NCI-H2196 treated with DMSO at 0.1 percent for 48 hours (cell line): ENCODE measurements at regions not wholly inside any gene's neighbourhood (a gene's known extent, or its start where the extent isn't known, plus 50 kb on each side); places are given as distances from the start of the nearest gene placed in this dataset.

Source experiments
- DNase-seq: peaks from one replicate; lab custom pipeline; 2025; ENCODE audit not compliant: unreplicated experiment; lab: John Stamatoyannopoulos, UW

DNA sequence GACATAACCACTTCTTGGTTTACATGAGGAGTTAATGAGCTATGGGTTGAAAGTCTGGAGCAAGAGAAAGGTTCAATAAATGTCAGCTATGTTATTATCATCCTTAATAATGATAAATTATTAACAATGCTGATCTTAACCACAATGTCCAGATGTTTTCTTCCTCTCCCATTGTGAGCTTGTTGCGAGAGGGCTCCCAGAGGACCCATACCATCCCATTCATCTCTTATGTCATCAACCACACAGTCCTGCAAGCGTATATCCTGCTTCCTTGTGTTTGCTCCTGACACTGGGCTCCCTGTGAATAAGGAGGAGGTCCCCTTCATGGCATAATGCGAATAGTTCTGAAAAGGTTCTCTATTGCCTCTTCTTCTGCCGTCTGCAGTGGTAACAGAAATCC, 266.8 kb downstream of the TLE3 start:
- DNase-seq = no peak

DNA sequence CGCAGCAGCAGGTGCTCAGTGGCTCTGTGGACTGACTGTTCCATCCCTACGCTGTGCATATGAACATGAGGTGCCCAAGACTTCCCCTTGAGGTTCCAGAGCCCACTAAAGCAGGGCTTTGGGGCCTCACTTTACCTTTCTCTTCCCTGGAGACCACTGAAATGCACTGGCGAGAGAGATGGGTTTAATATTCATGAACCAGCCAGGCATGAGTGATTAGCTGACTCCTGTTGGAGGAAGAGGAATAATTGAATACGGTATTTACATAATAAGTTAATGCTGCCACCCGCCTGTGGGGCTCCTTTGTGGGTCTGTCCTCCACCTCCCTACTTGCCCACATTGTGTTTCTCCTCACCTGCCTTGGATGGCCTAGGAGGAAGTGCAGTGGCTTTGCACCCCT, 263.4 kb downstream of the TLE3 start:
- DNase-seq = no peak

- no peak for DNase-seq
Observed at GRCh38 chr15:69834761-69835160, 263.0 kb downstream of the TLE3 start.

DNA sequence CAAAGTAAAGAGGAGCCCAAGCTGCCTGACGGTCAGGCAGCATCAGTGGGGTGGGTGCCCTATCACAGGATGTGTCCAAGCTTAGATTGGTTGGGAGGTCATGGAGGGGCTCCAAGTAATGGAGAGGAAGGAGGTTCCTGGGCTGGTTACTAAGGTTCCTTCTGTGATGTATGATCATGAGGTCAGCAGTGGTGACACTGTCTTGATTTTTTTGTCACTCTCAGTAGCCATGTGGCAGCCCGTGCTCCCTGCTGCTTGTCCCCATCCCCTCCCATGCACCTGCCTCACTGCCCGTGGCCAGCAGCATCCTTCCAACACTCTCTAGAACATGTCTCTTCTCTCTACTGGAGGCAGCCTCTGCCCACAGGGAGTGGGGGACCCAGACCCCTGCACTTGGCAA, 261.7 kb downstream of the TLE3 start:
- no peak for DNase-seq

DNA sequence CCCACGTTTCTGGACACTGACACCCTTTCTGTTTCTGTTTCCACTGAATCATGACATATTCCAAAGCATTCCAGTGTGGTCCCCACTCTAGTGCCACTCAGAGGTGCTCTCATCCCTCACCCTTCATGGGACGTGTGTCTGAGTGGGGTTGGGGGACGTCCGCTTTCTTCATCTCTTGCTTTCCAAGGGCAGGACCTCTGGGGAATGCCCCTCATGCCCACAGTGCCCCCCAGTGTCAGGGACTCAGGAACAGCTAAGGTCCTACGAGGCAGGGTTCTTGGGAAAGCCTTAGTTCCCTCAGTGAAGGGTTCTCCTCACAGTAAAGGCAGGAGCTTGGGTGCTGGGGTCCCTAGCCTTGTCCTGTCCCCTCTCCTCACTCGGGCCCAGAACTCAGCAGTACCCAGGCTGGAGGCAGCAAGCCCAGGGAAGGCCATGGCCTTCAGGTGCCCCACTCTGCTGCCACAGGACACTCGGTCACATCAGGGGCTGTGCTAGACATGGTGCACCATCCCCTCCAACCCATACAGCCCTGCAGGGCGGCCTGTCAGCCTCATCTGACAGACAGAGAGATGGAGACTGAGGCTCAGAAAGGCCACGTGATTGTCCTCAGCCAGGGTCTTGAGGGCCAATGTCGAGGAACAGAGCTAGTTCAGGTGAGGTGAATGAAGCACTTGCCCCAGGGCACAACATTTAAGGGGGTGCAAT, 261.0 kb downstream of the TLE3 start:
- no peak for DNase-seq

- DNase-seq = no peak
Observed at GRCh38 chr15:69838338-69838737, 259.4 kb downstream of the TLE3 start.

DNA sequence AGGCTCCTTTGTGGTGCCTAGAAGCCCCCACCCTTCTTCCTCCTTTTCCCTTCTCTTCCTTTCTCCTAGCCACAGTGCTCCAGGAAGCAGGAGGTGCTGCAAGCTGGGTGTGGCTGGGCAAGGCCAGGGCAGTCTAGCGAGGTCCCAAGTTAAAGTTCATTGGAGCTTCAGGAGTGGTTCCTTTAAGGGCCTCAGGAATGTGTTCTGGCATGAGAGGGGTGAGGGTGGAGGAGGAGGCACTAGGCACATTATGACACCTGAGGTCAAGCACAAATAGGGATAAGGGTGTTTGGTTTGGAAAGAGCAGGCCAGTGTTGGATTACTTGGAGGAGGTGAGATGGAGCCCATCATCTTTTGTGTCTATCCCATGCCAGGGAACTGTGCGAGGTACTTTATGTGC, 258.7 kb downstream of the TLE3 start:
- DNase-seq = no peak

DNA sequence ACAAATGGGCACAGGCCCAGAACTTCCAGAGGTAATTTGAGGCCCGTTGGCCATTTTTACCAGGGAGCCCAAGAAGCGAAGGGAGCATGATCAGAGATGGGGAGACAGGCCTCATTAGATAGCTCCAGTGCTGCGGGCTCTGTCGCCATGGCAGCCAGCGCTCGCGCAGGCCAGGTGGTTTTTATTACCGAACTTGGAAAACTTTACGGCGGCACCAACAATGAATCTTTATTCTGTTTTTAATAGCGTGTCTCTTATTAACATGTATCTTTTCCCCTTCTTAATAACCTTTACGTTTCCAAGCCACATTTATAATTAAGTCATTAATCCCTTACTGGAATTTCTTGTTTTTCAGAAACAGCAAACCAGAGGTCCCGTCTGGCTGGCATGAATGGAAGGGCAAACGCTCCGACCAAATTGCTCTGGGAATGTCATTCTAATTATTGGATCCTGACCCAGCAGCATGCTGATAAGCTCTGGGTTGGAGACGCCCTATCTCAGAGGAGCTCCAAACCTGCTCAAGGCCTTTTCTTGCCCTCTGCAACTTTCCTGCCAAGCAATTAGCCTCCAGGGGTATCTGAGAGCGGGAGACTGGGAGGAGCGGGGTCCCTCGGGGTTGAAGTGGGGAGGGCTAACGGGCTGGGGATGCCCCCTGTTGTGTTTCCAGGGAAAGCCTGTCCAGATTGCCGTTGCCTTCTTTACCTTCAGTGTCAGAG, 256.4 kb downstream of the TLE3 start:
- DNase-seq = no peak

DNA sequence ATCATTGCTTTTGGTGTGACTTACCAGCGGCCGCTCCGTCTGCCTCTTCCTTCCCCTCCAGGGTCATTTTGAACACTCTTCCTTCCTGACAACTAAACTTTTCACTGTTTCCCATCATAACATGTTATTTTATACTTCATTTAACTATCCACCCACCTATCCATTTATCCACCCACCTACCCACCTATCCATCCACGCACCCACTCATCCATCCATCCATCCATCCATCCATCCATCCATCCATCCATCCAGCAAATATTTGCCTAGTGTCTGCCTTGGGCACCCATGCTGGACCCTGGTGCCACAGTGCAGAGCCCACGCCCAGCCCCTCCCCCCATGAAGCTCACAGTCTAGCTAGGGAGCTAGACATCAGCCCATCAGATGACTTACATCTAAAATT, 254.9 kb downstream of the TLE3 start:
- DNase-seq = no peak

DNA sequence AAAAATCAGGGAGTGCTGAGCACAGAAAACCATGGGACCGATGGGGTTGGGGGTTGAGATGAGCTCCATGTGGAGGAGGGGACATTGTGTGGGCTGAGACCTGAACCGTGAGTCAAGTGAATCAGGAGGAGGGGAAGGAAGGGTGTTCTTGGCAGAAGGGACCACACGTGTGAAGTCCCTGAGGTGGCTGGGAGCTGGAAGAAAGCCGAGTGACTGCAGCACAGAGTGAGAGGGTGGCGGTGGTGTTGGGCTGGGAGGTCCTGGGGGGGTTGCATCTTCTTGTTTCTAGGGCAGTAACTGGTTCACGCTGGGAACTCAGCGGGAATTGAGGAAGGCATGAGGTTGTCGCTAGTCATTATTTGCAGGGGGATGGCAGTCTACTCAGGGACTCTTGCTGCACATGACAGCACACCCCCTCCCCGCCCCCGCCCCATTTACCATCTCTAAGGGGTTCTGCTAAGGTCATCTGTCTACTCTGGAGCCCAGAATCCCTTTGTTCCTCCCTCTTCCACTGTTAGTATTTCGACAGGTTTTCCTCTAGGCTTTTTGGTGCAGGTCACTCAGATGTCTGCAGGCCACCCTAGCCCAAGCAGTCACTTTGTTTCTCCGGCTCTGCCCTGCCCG, 254.3 kb downstream of the TLE3 start:
- no peak for DNase-seq

- no peak for DNase-seq
Observed at GRCh38 chr15:69843900-69844304, 253.8 kb downstream of the TLE3 start.

DNA sequence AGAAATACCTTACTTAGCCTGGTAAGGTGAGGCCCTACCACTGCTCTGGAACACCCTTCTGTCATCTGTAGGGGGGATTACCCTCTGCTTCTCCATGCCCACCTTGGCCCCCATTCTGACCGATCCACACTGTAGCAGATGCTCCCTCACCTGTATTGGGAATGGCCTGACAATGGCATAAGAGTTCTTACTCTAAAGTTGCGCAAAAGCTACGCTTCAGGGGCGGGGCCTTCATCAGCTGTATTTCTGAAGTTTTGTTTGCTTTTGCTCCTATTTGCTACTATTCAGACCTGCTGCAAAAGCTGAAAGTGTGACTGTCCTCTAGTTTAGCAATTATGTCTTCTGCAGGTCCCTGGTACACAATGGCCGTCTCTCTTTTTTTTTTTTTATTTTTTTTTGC, 252.6 kb downstream of the TLE3 start:
- no peak for DNase-seq

GRCh38 chr15:69847625-69848024, 250.1 kb downstream of the TLE3 start:
- no peak for DNase-seq

DNA sequence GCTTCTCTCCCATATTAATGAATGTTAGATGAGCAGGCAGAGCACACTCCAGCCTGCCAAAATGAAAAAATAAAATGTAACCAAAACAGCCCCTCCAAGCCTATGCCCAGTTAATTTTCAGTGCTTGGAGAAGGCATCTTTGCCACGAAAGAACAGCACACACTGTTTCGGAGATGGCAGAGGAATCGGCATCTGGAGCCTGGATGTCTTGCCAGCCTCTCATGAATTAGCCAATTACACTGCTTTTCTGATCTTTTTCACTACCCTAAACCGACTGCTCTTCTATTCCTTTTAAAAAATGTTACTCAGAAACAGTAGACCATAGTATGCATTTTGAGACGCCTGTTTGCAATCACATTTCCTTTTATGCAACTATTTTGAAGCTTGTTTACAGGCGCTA, 249.6 kb downstream of the TLE3 start:
- no peak for DNase-seq

DNA sequence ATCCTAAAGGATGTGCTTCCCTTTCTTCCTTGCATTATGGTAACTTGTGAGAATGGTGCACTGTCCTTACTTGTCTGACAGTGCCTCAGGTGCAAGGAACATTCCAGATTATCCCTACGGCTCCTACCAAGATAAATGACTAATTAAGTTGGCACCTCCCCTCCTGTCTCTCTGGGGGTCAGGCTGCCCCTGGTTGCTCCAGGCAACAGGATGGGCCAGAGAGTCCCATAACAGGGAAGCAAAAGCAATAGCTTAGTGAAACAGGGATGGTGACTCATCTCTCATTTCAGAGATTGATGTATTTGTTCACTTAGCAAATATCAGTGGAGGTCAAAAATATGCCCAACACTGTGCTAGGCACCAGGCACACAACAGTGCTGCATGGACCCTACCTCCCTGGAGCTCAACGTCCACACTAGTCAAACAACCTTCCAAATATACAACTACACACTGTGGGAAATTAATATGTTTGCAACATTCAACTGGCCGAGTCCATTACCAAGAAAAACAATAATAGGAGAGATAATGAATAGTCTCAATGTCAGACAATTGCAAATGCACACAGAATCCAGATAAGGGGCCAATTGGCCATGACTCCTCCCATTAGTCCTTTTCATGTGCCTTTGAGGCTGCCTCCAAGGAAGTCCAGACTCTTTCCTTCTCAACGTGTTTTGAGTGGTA, 249.0 kb downstream of the TLE3 start:
- no peak for DNase-seq

DNA sequence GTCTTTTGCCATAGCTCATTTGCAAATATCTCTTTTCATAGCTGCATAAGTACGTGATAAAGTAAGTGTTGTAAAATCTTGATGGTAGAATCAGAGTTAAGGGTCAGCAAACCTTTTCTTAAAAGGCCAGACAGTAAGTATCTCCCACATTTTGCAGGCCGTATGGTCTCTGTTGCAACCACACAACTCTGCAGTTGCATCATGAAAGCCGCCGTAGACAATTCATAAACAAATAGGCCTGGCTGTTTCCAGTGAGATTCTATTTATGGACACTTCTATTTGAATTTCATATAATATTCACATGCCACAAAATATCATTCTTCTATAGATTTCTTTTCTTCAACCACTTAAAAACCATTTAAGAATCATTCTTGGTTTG, 248.5 kb downstream of the TLE3 start:
- DNase-seq = no peak

GRCh38 chr15:69852482-69852881, 245.2 kb downstream of the TLE3 start:
- no peak for DNase-seq

GRCh38 chr15:69852916-69853315, 244.8 kb downstream of the TLE3 start:
- no peak for DNase-seq

DNA sequence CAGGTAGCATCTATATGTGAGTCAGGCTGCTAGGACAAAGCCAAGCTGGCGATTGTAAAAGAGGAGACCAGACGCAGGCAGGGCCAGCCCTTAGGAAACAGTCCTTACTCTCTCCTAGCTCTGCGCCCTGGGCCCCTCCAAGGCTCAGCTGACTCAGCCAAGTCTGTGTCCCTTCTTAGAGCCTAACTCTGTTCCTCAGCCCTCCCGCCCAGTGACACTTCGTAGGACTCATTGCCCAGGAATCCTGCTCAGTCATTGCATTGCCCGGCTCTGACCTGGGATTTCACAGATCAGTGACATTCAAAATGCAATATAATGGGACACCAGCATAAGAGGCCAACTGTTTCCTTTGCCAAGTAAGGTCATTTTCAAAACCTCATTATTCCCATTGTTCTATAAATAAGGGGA, 244.2 kb downstream of the TLE3 start:
- DNase-seq = no peak

DNA sequence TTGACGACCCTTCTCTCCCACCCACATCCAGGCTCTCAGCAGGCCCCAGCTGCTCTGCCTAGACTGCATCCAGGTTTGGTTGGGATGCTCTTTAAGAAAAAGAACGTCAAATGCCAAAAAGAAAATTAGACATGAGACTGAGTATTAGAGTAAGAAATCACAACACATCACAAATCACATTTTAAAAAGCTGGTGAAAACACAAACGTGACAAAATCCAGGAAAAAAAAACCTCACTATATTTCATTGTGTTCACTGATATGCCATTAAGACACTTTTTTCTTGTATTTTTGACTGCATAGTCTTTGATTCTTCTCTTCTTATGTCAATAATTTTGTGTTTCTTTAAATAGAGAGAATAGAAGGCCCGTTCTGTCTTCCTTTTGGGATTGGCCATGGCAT, 243.7 kb downstream of the TLE3 start:
- no peak for DNase-seq

DNA sequence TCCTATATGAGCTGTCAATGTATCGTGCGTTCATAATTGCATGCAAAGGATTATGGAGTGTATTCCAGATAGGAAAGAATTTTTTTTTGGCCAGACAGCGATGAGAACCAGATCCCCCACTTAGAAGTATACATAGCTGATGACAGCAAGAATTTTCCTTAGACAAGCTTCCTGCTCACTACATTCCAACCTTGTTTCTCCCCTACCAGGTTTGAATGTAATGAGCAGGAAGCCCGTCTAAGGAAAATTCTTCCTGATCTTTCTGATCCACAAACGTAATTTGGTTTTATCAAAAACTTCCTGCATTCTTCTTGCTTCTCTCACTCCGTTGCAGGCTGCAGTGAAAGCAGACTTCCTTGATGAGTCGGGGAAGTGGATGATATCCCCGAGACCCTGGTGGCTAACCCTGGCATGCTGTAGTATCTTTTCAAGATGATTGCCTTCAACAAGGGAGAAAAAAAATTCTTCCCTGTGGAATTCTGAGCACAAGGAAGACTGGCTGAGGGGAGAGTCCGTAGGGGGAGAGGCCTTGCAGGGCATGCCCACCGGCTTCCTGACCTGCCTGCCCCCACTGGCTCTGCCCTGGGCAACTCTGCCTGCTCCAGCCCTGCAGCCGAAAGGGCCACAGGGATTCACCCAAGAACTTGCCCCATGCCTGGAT, 243.1 kb downstream of the TLE3 start:
- DNase-seq = no peak
